SU-DHL-6 (cell line): ENCODE measurements at regions not wholly inside any gene's neighbourhood (a gene's known extent, or its start where the extent isn't known, plus 50 kb on each side); places are given as distances from the start of the nearest gene placed in this dataset.

Experiments
- EZH2phosphoT487 ChIP-seq: fragments of 200-600 bp; sonication (generic), shearing (Covaris generic); conservative IDR thresholded peaks from 2 replicates; pipeline ENCODE4 v1.6.1; 2018; ENCODE audit warnings: mild to moderate bottlenecking, antibody characterized with exemption, low read length, moderate library complexity, mixed read lengths
- TF ChIP-seq, protein P1 (sequence below): fragments of 200-600 bp; sonication (generic); IDR thresholded peaks from one replicate; pipeline ENCODE4 v1.5.1; 2017; ENCODE audit warnings: antibody characterized with exemption, mild to moderate bottlenecking, low read length, moderate library complexity; ENCODE audit not compliant: insufficient read depth, poor library complexity, severe bottlenecking

- TF ChIP-seq, protein P1, sequence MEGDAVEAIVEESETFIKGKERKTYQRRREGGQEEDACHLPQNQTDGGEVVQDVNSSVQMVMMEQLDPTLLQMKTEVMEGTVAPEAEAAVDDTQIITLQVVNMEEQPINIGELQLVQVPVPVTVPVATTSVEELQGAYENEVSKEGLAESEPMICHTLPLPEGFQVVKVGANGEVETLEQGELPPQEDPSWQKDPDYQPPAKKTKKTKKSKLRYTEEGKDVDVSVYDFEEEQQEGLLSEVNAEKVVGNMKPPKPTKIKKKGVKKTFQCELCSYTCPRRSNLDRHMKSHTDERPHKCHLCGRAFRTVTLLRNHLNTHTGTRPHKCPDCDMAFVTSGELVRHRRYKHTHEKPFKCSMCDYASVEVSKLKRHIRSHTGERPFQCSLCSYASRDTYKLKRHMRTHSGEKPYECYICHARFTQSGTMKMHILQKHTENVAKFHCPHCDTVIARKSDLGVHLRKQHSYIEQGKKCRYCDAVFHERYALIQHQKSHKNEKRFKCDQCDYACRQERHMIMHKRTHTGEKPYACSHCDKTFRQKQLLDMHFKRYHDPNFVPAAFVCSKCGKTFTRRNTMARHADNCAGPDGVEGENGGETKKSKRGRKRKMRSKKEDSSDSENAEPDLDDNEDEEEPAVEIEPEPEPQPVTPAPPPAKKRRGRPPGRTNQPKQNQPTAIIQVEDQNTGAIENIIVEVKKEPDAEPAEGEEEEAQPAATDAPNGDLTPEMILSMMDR, result no peak
- no peak for TF ChIP-seq EZH2phosphoT487
Measured at GRCh38 chr16:65394281-65394680, 272.4 kb upstream of the CDH11 start.
